GM11168 (cell line): ENCODE measurements at regions not wholly inside any gene's neighbourhood (a gene's known extent, or its start where the extent isn't known, plus 50 kb on each side); places are given as distances from the start of the nearest gene placed in this dataset.

ENCODE experiments used
- in situ Hi-C: fragments of 300-500 bp; cut with MboI; formaldehyde crosslinking; loops from one replicate; pipeline ENCODE4 v1.12.0; 2022; ENCODE audit warnings: low sequenced_read_pairs; ENCODE audit not compliant: unreplicated experiment

- in situ Hi-C loops = no loop called here
Observed at GRCh38 chr1:177597393-177597792, 372.5 kb downstream of the SEC16B start.

DNA sequence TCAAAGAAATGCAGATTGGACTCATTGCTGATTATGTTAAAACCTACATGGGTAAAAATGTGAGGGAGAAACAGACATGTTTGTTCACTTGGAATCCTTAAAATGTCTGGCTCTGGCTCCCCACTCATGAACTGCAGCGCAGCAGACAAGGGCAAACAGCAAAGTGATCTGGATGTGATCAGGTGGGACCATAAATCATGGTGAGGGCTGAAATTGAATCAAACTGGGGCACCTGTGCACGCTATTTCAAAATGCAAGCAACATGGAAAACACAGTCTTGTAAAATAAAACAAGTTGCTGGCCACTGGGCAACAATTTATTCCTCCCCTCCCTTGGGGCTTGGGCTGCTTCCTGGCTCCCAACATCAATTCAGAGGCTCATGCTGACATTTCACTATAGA, 373.4 kb downstream of the SEC16B start:
- in situ Hi-C loops = no loop called here

DNA sequence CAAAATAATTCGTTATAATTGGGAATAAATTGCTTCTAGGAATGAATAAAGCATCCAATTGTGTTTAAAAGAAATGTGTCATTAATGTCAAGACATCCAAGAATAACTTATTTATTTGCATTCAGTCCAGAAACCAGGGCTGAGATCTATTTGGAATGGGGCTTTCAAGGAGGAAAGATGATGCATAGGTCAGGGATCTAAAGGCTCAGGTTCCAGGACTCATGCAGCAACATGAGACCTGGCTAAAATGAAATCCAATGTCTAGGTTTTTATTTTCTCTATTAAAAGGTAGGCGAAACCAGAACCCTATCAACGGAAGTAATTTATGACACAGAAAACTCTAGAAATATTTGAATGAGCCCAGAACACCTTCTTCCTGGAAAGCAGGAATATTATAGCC, 376.8 kb downstream of the SEC16B start:
- in situ Hi-C loops = no loop called here

GRCh38 chr1:177592624-177593023, 377.2 kb downstream of the SEC16B start:
- in situ Hi-C loops = no loop called here

GRCh38 chr1:177591155-177591554, 378.7 kb downstream of the SEC16B start:
- in situ Hi-C loops = no loop called here

GRCh38 chr1:177589166-177589565, 380.7 kb downstream of the SEC16B start:
- in situ Hi-C loops = no loop called here

DNA sequence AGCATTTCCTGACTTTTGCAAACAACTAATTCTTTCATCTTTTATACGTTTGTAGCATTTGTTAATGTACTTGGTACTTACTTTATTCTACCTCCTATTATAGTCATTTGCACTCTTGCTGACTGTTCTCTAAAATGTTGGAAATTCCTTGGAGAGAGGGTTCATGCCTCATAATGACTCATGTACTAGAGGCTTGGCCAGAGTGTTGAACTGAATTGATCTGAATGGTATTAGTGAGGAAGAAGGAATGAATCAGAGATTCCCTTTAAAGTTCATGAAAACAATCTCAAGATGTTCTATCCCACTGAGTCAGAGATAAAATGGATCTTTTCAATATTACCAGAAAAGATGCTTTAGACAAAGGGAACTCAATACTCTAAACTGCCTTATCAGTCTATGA, 383.4 kb downstream of the SEC16B start:
- in situ Hi-C loops = no loop called here

DNA sequence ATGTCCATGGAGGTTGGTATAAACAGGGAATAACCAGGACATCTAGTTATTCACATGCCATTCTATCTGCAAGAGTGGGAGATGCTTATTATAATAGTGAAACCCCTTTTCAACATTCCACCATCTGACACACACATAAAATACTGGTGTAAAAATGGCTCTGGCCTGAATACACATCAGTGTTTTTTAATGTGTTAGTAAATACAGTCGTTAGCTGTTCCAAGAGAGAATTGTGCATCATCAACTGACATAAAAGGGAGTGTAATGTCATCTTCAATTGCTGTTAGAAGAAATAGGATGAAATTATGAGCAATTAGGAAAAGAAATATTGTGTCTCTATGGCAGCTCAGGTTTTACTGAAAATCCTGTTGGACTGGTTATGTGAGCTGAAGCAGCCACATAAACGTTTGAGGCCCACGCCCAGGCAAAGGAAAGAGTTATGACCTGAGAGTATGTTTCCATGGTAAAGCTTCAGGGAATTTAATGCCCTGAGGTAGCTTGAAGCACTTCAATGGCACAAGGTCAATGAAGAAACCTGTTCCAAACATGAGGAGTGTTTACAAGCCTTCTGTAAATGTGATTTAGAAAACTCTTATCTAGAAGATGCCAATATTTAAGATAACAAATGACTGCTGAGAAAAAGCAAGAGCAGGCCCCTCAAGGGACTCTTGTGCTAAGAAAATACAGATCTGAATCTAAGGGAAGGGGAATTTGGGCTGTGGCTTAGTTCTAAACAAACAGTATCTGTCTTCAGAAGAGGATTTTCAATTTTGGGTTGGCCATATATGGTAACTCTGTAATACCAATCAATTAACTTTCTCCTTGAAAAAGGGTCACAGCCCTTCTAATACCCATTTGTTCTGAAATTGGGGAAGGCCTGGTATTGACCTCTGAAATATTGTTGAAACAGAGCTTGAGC, 384.3 kb downstream of the SEC16B start:
- in situ Hi-C loops = no loop called here

GRCh38 chr1:177573901-177574300, 396.0 kb downstream of the SEC16B start:
- in situ Hi-C loops = no loop called here

DNA sequence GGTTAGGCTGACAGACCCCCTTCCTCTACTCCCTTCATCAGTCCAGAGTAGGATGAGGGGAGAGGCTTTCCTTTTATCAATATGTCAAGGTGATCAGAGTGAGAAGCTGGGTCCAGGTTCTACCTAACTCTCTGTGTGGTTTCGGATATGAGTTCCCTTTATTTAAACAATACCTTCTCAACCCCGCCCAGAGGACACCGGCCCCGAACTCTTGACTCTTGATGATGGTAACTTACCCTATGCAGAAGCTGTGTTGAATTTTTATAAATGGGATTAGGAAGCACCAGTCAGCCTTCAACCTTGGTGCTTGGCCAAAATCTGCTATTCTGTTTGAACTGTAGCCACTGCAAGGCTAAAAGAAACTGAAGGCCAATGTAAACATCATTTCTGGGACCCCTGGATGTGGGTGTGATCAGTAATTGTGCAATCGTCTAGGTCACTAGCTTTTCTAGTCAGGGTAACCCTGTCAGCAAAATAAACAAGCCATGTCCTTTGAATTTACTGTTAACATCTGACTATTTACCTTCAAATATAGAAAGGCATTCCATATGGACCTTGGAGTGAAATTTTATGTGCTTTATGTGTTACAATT, 398.3 kb downstream of the SEC16B start:
- in situ Hi-C loops = no loop called here

DNA sequence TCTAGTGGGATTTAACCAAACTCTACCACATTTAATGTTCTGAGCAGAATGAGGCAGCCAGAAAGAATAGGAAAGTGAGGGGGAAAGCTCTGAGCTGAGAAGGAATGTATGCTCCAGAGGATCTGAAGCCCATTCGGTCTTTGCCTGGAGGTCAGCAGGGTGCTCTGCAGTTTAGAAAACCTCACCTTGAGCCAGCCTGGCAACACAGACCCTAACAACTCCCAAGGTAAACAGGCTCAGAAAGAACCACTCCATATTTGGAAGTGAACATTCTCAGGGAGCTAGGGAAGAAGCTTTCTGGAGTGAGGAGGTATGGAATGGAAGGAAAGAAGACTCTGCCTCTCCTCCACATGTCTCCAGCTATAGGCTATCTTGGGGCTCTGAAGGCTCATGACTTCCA, 398.8 kb downstream of the SEC16B start:
- in situ Hi-C loops = no loop called here

GRCh38 chr1:177569476-177569875, 398.7 kb downstream of the BRINP2 start:
- in situ Hi-C loops = no loop called here

DNA sequence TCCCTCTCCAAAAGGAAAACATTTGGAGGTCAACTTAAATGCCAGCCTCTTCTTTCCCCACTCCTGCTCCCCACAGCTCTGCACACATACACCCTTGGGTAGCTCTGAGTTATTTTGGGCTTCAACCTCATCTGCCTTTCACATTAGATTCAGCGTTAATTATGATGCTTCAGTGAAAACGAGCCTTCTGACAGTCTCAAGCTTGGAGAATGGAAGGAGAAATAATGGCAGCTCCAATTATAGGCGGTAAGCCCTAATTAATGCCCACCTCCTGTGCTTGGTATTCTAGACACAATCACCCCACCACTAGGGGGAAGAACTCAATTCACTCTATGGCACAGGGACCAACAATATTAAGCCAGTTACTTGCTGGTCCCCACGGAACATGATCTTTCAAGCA, 397.9 kb downstream of the BRINP2 start:
- in situ Hi-C loops = no loop called here

DNA sequence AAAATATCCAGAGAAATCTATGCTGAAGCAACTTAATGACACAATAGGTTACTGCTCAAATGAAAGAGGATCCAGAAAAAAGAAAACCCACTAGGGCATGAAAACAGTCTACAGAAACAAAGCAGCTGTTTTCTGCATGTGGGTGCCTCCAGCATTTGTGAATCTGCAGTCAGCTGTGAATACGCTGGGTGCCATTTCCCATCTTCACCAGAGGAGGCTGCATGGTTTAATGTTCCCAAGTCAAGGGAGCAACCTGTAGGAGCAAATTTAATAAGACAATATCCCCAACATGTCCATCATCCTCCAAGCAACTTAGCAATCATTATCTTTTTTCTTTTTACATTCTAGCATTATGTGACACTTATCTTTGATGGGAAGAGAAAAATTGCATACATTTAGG, 396.6 kb downstream of the BRINP2 start:
- in situ Hi-C loops = no loop called here

DNA sequence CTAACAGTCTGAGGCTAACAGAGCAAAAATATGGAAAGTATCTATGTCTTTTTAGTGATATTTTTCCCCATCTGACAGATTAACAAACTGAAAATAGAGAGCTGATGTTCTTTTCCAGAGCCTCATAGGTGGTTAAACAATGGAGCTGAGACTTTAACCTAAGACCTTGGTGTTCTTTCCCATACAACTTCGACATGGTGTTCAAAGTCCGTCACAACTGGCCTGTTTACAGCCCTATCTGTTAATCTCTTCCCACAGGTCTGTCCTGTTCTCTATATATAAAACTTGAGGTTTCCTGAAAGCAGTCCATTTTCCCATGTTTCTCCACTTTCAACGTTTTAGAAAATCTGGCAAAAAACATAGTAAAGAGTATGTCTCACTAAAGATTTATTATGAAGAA, 395.7 kb downstream of the BRINP2 start:
- in situ Hi-C loops = no loop called here

GRCh38 chr1:177561436-177561835, 390.7 kb downstream of the BRINP2 start:
- in situ Hi-C loops = no loop called here

GRCh38 chr1:177558372-177558771, 387.6 kb downstream of the BRINP2 start:
- in situ Hi-C loops = no loop called here

DNA sequence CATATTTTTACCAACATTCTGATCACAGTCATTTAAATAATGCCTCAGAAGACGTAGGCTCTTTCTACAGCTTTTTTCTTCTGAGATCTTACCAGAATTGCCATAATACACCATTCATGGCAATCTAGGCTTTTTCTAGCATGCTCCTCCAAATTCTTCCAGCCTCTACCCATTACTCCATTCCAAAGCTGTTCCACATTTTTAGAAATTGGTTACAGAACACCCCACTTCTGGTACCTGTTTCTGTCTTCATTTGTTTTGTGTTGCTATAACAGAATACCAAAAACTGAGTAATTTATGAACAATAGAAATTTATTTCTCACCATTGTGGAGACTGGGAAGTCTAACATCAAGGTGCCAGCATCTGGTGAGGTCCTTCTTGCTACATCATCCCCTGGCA, 385.4 kb downstream of the BRINP2 start:
- in situ Hi-C loops = no loop called here

DNA sequence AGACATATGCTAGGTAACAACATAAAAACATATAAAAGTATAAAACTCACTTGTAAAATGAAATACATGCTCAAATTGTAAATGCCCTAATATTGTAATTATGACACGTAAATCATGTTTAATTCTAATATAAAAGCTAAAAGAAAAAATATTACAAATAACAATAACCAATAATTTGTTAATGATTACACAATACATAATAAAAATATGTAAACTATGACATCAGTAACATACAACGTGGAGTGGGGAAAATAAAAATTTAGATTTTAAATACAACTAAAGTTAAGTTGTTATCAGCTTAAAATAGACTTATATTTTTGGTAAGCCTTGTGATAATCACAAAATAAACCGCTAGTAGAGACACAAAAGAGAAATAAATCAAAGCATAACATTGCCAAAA, 376.4 kb downstream of the BRINP2 start:
- in situ Hi-C loops = no loop called here

DNA sequence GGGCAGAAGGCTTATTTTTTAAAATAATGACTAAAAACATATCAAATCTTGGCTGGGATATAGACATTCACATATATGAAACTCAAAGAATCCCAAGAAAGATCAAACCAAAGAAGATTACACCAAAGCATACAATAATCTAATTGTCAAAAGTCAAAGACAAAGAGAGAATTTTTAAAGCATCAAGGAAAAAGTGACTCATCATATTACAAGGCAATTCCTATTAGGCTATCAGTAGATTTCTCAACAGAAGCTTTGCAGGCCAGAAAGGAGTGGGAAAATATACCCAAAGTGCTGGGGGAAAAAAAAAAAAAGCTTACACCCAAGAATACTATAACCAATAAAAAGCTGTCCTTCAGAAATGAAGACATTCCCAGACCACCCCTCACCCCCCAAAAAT, 375.6 kb downstream of the BRINP2 start:
- in situ Hi-C loops = no loop called here

DNA sequence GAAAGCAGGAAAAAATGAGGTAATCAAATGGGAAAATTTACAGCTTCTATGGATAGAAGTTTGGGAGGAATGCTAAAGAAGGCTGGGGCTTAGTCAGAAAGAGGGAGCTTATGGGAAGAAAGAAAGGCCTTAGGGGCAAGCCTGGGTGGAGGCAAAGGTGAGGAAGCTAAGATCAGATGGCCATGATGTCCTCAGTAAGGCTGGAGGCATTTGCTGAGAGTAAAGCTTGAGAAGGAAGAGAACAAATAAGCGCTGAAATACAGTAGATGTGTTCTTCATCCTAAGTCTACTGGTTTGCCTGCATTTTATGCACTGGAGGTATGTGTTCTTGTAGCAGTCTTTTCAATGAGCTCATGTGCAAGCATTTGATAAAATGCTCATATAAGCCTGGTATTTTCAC, 355.4 kb downstream of the BRINP2 start:
- in situ Hi-C loops = no loop called here

- in situ Hi-C loops = no loop called here
Observed at GRCh38 chr1:177525176-177525575, 354.4 kb downstream of the BRINP2 start.
